ENCODE measurements at regions not wholly inside any gene's neighbourhood (a gene's known extent, or its start where the extent isn't known, plus 50 kb on each side); places are given as distances from the start of the nearest gene placed in this dataset.
"Not testable (repeated sequence)": the region's sequence is repeated elsewhere in the genome, so short reads cannot be mapped to it uniquely, and the experiment has no call there.

DNA sequence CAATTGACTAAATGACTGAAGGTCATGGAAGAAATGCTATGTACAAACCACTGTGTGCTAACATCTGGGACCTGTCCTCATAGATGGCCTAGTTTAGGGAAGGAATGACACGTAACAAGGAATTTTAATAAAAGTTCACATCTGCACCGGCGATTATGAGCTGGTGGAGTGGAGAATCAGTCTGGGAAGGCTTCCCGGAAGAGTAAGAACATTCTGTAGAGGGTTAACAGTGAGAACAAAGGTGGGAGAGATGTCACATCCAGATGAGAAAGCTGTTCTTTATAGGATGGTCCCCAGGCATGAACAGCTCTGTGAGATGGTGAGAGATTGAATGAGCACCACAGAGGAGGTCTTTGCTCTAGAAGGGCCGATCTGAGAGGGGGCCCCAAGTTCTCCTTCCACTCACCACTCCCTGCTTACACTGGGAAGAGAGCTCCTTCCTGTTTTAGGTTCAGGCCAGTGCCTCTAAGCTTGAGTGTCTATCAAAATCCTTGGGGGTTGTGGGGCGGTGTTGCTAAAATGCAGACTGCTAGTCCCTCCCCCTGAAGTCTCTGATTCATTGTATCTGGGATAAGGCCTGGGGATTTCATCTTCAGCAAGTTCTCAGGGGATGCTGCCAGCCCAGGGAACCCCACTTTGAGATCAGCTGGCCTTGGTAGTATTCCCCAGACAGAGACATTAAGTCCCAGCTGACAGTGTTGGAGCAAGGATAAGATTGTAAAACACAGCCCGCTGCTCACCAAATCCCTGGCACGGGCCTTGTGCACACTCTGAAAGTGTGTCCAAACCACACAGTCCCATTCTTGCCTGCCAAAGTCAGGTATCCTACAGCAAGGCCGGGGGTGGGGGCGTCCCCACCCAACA, 294.7 kb upstream of the MAF start:
- DNase-seq (ENCODE audit: low read depth in 2 of 2) = no peak

DNA sequence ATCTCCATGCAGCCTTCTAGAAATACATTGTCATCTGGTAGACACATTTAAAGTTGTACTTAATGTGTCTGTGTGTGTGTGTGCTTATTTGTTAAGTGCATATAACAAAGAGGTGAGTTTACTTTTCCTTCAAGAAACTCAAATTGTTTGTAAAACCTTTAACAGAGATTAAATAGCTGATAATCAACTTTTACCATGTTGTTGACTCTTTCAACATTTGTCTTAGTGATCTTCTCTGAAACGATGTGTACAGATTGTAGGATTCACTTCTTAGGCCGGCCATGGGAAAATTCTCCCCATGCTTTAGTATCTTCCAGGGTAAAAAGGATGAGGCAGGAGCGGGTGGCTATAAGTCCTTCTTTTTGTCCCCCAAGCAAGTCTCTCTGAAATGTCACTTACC, 292.9 kb upstream of the MAF start:
- no peak for DNase-seq (ENCODE audit: low read depth in 2 of 2)

DNA sequence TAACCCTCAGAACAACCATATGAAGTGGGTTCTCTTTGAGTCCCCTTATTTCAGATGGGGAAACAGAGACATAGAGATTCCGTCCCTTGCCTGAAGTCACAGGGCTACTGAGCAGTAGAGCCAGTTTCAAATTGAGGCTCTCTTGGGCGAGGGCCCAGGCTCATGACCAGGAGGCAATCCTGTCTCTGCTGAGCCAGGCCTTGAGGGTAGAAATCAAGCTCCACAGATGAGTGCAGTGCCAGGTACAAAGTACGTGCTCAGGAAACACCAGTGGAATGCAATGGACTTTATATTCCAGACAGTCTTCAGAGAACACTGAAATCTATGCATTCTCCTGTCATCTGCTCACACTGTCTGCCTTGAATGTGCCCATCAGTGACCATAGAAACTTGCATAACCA, 291.7 kb upstream of the MAF start:
- DNase-seq (ENCODE audit: low read depth in 2 of 2) = no peak

DNA sequence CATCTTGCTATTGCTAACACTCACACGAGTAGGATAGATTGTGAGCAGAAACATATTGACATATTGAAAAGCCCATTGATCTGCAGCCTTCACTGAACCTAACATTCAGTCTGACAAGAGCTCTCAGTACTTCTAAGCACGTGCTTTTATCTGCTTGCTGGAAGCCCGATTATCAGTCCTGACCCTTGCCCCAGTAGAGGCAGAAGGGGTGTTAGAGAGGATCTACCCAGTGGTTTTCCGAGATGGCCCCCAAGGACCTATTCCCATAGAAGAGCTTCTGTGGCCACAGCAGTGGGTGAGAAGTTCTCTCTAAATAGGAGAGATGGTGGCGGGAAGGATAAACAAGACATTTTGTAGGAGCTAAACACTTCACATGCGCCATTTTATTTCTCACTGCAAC, 290.9 kb upstream of the MAF start:
- DNase-seq (ENCODE audit: low read depth in 2 of 2) = no peak

DNA sequence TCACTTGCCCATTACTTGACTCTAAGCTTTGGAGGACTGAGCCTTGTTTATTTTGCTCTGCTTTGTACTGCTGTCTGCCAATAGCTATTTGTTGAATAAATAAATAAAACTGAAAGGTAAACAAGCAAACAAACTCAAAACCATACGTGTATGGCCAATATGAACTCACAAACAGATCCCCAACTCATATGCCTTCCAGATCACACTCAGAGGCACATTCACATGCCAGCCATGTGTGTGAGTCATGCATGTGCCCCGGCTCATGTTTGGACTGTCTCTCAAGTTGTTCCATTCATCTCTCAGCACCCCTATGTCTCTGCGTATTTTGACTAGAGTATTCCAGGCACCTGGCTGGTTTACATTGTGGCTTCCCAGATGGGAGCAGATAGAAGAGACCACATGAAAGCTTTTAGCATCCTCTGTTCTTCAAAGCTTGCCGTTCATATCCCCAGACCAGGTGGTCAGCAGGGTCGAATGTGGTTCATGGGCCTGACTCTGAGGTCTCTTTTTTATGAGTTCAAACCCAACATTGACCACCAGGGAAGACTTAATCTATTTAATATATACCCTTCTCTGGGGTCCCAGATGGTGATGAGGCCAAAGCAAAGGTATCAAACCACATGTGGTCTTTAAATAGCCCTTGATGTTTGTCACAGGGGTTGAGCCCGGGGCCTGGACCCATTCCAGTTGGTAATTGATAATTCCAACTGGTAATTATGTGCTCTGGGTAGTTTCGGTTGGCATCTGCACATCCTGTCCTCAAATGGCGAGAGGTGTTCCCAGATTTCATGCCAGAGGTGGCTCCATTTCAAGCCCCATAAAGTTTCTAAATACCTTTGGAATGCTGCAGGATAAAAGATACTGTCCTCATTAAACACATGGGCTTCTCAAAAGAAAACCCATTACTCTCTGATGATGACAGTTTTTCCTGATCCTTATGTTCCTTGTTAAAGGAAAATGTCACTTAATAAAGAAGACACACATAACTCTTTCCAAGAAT, 287.3 kb upstream of the MAF start:
- DNase-seq (ENCODE audit: low read depth in 2 of 2) = no peak

DNA sequence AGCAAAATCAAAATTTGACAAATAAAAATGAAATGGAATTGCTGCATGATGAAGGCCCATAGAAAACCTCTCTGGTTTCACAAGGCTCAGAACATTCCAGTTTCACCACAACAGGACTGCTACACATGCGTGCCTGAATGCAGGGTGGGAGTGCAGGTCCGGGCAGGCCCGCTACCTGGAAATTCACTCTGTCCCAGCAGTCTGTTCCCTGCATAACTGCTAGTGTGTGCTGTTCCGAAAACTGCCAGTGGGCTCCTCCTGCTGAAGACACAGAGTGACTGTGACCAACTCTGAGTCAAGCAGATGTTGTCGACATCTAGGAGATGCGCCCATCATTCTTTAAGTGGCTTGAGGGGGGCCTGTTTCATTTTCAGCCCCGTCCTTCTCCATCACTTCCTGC, 284.8 kb upstream of the MAF start:
- DNase-seq (ENCODE audit: low read depth in 2 of 2) = no peak

DNA sequence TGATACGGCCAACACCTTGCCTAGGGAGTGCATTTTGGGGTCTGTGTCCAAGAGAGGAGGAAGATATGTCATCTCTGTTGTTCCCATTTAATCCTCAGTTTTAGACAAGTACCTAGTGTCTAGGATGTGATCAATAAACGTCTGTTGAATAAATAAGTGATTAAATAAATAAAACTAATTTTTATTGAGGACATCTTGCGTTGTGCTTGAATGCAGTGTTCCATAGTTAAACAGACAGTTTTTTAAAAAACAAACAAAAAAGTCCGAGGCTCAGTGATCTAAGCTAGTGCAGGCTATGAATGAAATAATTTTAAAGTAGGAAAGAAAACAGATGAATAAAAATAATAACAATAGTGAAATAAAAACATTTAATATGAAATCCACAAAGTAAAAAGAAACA, 283.0 kb upstream of the MAF start:
- no peak for DNase-seq (ENCODE audit: low read depth in 2 of 2)

DNA sequence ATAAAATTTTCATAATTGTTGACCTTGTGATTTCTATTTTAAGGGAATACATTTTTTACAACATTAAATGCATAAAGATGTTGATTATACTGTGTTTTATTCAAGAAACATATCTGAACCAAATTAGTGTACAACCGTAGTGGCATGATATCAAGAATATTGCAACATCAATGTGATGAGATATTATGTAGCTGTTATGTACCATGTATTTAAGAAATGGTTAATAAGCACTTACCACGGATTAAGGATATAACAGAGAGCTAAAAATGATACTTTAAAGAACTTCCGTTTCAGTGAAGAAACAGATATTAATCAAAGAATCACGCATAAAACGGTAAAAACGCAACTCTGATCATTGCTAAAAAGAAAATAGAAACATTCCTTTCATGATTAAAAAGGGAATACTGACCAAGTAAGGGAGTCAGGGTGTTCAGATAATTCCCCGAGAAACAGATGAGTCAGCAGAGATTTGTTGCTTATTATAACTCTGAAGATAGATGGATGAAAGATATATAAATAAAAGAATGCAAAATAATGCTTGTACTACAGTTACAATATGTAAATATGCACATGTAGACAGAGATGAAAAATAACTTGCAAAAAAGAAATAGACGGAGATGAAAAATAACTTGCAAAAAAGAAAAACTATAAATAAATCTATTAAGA, 281.9 kb upstream of the MAF start:
- no peak for DNase-seq (ENCODE audit: low read depth in 2 of 2)

DNA sequence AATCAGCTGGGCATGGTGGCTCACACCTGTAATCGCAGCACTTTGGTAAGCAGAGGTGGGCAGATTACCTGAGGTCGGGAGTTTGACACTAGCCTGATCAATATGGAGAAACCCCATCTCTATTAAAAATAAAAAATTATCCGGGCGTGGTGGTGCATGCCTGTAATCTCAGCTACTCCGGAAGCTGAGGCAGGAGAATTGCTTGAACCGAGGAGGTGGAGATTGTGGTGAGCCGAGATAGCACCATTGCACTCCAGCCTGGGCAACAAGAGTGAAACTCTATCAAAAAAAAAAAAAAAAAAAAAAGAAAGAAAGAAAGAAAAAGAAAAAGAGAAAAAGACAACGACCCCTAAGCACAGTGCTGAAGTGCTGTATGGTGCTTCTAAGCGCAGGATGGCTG, 280.6 kb upstream of the MAF start:
- not testable (repeated sequence) for DNase-seq (ENCODE audit: low read depth in 2 of 2)

DNA sequence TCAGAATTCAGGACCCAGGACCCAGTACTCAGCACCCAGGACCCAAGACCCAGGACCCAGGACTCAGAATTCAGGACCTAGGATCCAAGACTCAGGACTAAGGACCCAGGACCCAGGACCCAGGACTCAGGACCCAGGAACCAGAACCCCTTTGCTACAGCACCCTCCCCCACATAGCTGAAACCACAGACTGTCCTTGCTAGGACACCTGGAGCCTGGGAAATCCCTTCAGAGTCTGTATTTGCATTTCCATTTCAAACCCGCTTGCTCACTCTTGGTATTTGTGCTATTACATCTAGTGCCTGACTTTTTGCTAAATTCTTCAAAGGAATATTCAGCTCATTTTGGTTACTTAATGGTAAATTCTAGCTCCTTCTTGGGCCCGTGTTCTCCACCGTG, 275.8 kb upstream of the MAF start:
- DNase-seq (ENCODE audit: low read depth in 2 of 2) = no peak

DNA sequence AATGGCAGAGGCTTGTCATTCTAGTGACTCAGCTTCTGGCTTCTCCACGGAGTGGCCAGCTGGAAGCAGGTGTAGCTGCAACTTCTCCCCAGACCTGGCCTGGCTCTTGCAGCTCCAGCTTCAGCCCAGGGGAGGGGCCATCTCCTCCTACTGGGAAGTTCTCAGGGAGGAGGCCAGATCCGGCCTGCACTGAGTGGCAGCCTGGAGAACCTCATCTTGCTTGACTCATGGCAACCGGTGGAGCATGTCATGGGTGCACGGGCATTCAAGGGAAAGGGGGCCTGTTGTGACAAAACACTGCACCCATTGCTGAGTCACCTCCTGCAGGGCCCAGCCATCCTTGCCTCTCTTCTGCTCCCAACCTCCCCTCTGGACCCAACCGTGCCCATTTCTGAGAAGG, 273.9 kb upstream of the MAF start:
- no peak for DNase-seq (ENCODE audit: low read depth in 2 of 2)

DNA sequence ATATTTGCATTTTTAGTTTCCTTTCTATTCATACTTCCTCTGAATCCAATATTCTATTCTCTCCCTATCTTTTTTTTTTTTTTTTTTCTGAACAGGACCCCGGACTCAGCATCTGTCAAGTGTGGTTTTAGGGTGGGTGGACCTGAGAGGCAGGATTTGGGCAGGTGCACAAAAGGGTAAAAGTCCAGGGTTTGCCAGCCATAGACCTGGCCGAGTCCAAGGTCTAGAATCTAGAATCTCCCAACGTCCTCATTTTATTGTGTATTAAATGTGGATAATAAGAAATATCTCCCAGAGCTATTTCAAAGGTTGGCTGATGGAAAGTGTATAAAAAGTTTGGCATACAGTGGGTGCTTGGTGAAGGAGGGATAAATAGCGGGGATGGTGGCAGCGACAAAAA, 273.3 kb upstream of the MAF start:
- no peak for DNase-seq (ENCODE audit: low read depth in 2 of 2)

DNA sequence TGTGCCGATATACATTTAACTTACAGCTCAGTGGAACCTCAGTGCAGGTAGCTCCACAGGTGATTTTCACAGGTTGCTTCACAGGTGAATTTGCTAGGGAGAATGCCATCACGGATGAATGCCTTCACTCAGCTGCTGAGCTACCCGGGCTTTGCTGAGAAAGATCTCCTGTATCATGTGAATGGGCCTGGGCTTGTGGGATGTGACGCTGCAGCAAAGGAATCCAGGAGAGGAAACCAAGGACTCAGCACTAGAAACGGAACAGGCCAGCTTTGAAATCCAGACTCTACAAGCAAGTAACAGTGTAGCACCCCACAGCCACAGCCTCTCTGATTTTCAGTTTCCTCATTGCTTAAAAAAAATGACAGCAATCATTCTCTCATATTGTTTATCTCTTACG, 271.4 kb upstream of the MAF start:
- no peak for DNase-seq (ENCODE audit: low read depth in 2 of 2)

DNA sequence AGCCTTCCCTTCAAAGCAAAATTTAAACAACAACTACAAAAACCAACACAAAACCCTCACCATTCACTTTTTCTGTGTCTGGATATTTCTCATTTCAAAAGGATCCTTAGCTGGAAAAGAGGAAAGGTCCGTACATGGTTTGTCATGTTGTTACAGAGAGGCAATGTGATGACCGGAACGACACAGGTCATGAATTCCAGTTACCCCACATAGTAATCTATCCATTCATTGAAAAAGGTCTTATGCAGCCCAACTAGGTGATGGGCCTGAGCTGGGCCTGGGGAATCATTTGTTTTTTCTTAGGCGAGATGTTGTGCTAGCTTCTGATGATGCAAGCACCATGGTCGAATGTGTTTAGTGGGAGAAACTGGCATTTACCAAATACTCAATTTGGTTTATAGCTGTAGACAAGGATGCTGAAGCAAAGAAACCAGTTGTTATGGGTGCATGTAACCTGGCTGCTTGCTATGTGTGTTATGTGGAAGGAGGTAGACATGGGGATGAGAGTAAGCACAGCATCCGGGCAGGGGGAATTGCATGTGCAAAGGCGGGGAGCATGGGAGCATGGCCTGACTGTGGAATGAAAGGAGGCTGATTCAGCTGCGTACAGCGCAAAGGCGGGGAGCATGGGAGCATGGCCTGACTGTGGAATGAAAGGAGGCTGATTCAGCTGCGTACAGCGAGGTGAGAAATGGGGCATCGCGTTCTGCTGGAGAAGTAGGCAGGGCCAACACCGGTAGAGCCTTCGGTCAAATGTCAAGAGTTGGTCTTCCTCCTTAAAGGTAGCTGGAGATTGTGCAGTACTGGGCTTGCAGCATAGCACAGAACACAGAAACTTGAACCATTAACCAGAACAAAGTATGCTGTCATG, 269.7 kb upstream of the MAF start:
- DNase-seq (ENCODE audit: low read depth in 2 of 2) = no peak

DNA sequence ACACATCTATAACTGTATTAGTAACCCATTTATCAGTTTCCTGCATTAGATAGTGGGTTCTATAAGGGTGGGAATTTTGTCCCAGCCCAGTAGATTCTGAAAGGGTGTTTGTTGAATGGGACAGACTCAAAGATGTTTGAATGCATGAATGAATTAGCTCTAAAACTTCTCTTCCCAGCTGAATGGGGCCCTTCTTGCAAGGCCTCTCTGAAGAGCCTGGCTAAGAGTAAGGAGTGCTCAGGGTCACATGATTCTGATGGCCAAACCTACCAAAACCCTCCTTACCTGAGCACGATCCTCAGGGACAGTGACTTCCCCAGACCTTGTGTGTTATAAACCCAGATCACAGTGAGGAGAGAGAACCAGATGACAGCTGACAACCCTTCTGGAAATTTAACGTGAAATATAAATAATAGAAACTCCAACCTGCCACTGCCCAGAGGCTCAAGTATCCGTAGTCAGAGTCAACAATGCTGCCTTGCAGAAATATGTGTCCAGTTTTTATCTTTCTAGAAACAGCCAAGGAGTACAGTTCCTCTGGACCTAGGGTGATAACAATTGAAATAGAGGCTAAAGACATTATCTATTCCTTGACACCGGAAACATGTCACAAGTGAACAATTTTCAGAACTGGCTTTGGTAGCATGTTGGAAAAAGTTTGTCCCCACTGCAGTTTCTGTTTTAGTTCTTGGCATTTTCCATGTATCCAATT, 268.9 kb upstream of the MAF start:
- no peak for DNase-seq (ENCODE audit: low read depth in 2 of 2)

DNA sequence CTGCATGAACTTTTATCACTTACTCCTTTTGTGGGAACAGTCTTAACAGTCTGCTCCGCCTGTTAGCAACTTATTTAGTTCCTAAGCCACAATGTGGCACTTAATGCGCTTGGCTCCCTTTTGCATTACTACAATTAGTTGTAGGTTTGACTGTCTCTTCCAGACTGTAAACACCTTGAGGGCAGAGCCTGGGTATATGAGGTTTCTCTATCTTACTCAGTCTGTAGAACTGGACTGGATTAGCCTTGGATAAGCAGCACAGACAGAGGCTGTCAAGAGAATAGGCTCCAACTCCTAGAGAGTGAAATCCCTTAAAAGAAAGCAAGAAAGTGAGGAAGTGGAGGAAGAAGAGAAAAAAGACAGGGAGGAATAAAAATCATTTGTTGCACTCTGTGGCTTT, 268.3 kb upstream of the MAF start:
- no peak for DNase-seq (ENCODE audit: low read depth in 2 of 2)

DNA sequence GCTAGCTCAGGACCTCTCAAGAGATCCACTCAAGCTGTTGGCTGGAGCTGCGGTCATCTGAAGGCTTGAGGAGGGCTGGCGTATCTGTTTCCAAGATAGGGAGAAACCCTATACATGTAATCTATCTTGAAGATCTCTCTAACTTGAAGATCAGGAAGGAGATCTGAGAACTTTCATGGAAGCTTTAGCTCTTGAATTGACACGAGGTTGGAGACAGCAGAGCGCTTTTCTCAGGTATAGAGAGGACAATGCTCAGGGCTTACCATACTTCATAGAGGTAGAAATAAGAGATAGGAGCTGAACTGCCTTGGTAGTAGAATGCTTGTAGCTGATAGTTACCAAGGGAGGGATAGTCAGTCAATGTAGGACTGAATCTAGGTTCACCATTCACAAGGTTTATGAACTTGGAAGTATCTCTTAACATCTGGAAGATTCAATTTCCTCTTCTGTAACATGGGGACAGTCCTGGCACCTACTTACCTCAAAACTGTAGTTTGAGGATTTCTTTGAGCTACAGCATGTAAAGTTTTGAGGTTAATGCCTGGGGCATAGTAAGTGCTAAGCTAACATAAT, 267.0 kb upstream of the MAF start:
- DNase-seq (ENCODE audit: low read depth in 2 of 2) = no peak

DNA sequence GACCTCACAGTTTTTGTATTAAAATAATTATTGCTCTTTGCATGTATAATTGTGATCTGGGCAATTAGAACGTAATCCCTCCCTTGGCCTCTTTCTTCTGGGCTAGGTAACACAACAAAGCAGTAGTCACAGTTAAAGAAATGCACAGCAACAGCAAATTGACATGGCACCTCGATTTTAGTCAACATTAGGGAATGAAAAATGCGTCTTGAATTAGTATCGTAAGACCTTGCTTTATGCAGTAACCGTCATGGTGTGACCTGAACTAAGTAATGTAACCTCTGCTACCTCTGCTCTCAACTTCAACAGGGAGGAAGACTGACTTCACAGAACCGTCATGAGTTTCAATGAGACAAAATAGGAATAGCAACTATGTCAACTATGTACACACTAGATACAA, 265.4 kb upstream of the MAF start:
- no peak for DNase-seq (ENCODE audit: low read depth in 2 of 2)

DNA sequence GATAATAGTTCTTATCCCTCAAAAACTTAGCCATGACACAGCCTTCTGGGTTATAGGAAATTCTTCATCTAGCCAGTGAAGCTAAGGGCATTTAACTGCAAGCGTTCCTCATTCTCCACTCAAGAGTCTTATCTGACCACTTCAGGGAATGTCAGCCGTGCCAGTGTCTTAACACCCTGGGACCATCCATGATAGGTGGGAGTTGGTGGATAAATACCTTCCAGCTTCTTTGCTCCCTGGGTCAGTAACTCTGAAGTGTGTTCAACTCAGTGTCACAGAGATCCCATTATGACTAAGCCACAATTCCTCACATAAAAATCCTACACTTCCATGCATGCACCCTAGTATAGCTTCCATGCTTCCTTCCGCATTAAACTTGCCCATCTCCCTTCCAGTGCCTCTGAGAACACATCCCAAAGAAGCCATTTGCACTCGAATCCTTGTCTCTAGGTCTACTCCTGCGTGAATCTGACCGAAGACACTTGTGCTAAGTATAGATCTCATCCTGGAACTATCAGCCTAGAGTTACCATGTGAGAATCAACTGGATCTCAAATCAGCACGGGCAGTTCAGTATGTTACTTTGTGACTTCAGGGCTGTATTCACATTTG, 264.3 kb upstream of the MAF start:
- DNase-seq (ENCODE audit: low read depth in 2 of 2) = no peak
